ENCODE measurements at regions not wholly inside any gene's neighbourhood (a gene's known extent, or its start where the extent isn't known, plus 50 kb on each side); places are given as distances from the start of the nearest gene placed in this dataset.

DNA sequence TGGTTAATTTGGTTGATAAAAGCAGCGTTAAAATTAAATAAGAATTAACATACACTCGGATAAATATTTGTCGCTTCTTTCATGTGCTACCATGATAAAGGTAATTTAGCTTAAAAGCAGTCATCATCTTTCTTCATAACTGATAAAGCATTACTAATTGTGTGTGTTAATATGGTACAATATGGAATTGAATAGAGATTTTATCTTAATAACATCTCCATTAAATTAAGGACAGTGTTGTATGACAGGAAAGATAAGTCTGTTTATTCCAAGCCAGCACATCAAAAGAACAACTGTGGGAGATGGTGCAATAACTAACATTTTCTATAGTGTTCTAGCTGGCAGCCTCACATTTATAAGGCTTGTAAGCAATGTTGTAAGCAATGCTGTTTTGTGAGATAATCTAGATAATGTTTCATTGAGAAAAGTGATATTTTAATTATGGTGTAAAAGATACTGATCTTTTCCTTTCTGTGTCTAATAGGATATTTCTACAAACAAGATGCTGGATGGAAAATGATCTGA lies 64.4 kb upstream of the AFF3 start:
- WGBS, 2 experiments (ENCODE audit: extremely low coverage in 2 of 2, insufficient read length in 1 of 2), result no CpG with 5 or more reads among the region's 3 CpGs
- no peak overlapping the region for H3K9ac ChIP-seq (ENCODE audit: low read depth, low read length)
- no peak overlapping the region for H2BK20ac ChIP-seq (ENCODE audit: low read depth, low read length)
- no peak overlapping the region for H4K91ac ChIP-seq (ENCODE audit: insufficient read depth, low read depth, low read length)
- CTCF ChIA-PET, result interaction anchor here (0.7 to 1.6 kb wide), 2 partner anchors 16 to 456 kb away, joined by 3 read pairs; no protein-coding TSS in a partner anchor
- H2AK5ac ChIP-seq (ENCODE audit: low read depth, low read length), result no peak overlapping the region
- H3K4me3 ChIP-seq (ENCODE audit: insufficient read depth, low read depth, low read length), result no peak overlapping the region
- H3K4ac ChIP-seq (ENCODE audit: low read depth, low read length), result no peak overlapping the region
- H2BK15ac ChIP-seq (ENCODE audit: low read depth, low read length), result no peak overlapping the region
- no peak overlapping the region for H3K23ac ChIP-seq (ENCODE audit: low read depth, low read length)
- H3K27ac ChIP-seq (ENCODE audit: insufficient read depth, low read length), result no peak overlapping the region
- H3K9me1 ChIP-seq (ENCODE audit: insufficient read depth, low read length), result no peaks in the 10 kb centered on the region; the same call in 1 of the 2 replicates
- dilution Hi-C loops (cut with HindIII; ENCODE audit: low sequenced_read_pairs, unreplicated experiment) (no loop called here), in situ Hi-C loops (cut with MboI; ENCODE audit: low sequenced_read_pairs) (no loop called here), intact Hi-C loops (cut with micrococcal nuclease) (no loop called here)
- POLR2A ChIA-PET (ENCODE audit: unreplicated experiment), result no interaction called here
- no peak overlapping the region for H3K18ac ChIP-seq (ENCODE audit: low read depth, low read length)
- ATAC-seq (ENCODE audit: low read depth) (no peak), DNase-seq (no peak)
- H2BK5ac ChIP-seq (ENCODE audit: low read depth, low read length, poor library complexity, severe bottlenecking), result no peak overlapping the region
- TF ChIP-seq SMC3 (IDR thresholded peaks at IDR 0.05; ENCODE audit: low read depth, low read length), result no peak
- TF ChIP-seq NFE2L2 (IDR thresholded peaks at IDR 0.05; ENCODE audit: low read depth, low read length), result no peak
- TF ChIP-seq CEBPB (IDR thresholded peaks at IDR 0.05; ENCODE audit: low read depth, low read length), result no peak
- TF ChIP-seq RCOR1 (IDR thresholded peaks at IDR 0.05; ENCODE audit: insufficient replicate concordance, low read length), result no peak
- peaks cover 2% of the 10 kb centered on the region; the same call in 1 of the 2 replicates for H3K4me1 ChIP-seq (ENCODE audit: control insufficient read depth, insufficient read depth, low read length)
- H3K27me3 ChIP-seq (ENCODE audit: control insufficient read depth, insufficient read depth, low read length), result no peaks in the 10 kb centered on the region; the same call in 1 of the 2 replicates
- no peaks in the 10 kb centered on the region for H3K79me1 ChIP-seq (ENCODE audit: low read depth in 1 of 2, low read length in 2 of 2)
- no peak overlapping the region for H3K14ac ChIP-seq (replicated peaks; ENCODE audit: low read depth, low read length)
- H2AK9ac ChIP-seq (replicated peaks; ENCODE audit: low read depth, low read length, poor library complexity), result no peak overlapping the region
- H3K36me3 ChIP-seq (ENCODE audit: control insufficient read depth, insufficient read depth, low read length), result no peaks in the 10 kb centered on the region
- H4K8ac ChIP-seq (ENCODE audit: low read depth in 2 of 2, low read length in 2 of 2), result no peak overlapping the region
- H2BK120ac ChIP-seq (ENCODE audit: low read depth, low read length), result no peak overlapping the region
- no peak overlapping the region for H2AFZ ChIP-seq (replicated peaks; ENCODE audit: low read length, poor library complexity)
- no peaks in the 10 kb centered on the region for H3K9me3 ChIP-seq (ENCODE audit: control insufficient read depth, insufficient read depth, low read length)
- BruUV-seq (replicated peaks), result no TSS peak
- H4K20me1 ChIP-seq (ENCODE audit: insufficient read depth, low read length), result no peaks in the 10 kb centered on the region
- no peak overlapping the region for H4K5ac ChIP-seq (ENCODE audit: low read depth, low read length)
- H3K4me2 ChIP-seq (ENCODE audit: low read depth, low read length), result no peak overlapping the region
- H3K56ac ChIP-seq (ENCODE audit: extremely low read depth, insufficient read depth, low read length), result no peak overlapping the region

Measured in IMR-90 (cell line).